HK-2 (cell line): ENCODE measurements at regions not wholly inside any gene's neighbourhood (a gene's known extent, or its start where the extent isn't known, plus 50 kb on each side); places are given as distances from the start of the nearest gene placed in this dataset.
A peak's percentile ranks its signal among the peaks of the same experiment; 100 is the strongest.
"Not testable (repeated sequence)": the region's sequence is repeated elsewhere in the genome, so short reads cannot be mapped to it uniquely, and the experiment has no call there.

ENCODE experiments used
- DNase-seq: peaks from one replicate; pipeline ENCODE4 v3.0.0-alpha.2; 2018; ENCODE audit not compliant: unreplicated experiment

GRCh38 chr4:178970433-178971140, 1528.3 kb upstream of the AGA start:
- no peak for DNase-seq

GRCh38 chr4:178976861-178977260, 1534.6 kb upstream of the AGA start:
- DNase-seq, result no peak

- no peak for DNase-seq
Measured at GRCh38 chr4:178993306-178993705, 1551.1 kb upstream of the AGA start.

GRCh38 chr4:179001918-179002317, 1559.7 kb upstream of the AGA start:
- DNase-seq, result no peak

GRCh38 chr4:179007755-179008154, 1565.5 kb upstream of the AGA start:
- DNase-seq, result no peak

GRCh38 chr4:179017581-179017980, 1575.3 kb upstream of the AGA start:
- no peak for DNase-seq

GRCh38 chr4:179027569-179027968, 1585.3 kb upstream of the AGA start:
- no peak for DNase-seq

GRCh38 chr4:179028321-179028720, 1586.1 kb upstream of the AGA start:
- DNase-seq, result no peak

GRCh38 chr4:179029683-179030082, 1587.4 kb upstream of the AGA start:
- DNase-seq, result no peak

- DNase-seq, result no peak
Measured at GRCh38 chr4:179040259-179040658, 1598.0 kb upstream of the AGA start.

GRCh38 chr4:179048839-179049453, 1606.7 kb upstream of the AGA start:
- DNase-seq, result no peak

GRCh38 chr4:179051206-179051605, 1609.0 kb upstream of the AGA start:
- no peak for DNase-seq

- no peak for DNase-seq
Measured at GRCh38 chr4:179059396-179059795, 1617.2 kb upstream of the AGA start.

- DNase-seq, result not testable (repeated sequence)
Measured at GRCh38 chr4:179066254-179066653, 1624.0 kb upstream of the AGA start.

GRCh38 chr4:179071131-179071530, 1628.9 kb upstream of the AGA start:
- no peak for DNase-seq

GRCh38 chr4:179076865-179077264, 1634.6 kb upstream of the AGA start:
- no peak for DNase-seq

- peak; percentile 27 for DNase-seq
Measured at GRCh38 chr4:179095585-179096221, 1653.5 kb upstream of the AGA start.

- peak; percentile 35 for DNase-seq
Measured at GRCh38 chr4:179097741-179098140, 1655.5 kb upstream of the AGA start.

GRCh38 chr4:179110356-179110755, 1668.1 kb upstream of the AGA start:
- peak; percentile 66 for DNase-seq

GRCh38 chr4:179110816-179111215, 1668.6 kb upstream of the AGA start:
- no peak for DNase-seq

GRCh38 chr4:179112441-179113170, 1670.4 kb upstream of the AGA start:
- DNase-seq, result no peak

GRCh38 chr4:179114615-179115014, 1672.4 kb upstream of the AGA start:
- no peak for DNase-seq

- DNase-seq, result no peak
Measured at GRCh38 chr4:179116011-179116410, 1673.8 kb upstream of the AGA start.
